ENCODE measurements at regions not wholly inside any gene's neighbourhood (a gene's known extent, or its start where the extent isn't known, plus 50 kb on each side); places are given as distances from the start of the nearest gene placed in this dataset.

DNA sequence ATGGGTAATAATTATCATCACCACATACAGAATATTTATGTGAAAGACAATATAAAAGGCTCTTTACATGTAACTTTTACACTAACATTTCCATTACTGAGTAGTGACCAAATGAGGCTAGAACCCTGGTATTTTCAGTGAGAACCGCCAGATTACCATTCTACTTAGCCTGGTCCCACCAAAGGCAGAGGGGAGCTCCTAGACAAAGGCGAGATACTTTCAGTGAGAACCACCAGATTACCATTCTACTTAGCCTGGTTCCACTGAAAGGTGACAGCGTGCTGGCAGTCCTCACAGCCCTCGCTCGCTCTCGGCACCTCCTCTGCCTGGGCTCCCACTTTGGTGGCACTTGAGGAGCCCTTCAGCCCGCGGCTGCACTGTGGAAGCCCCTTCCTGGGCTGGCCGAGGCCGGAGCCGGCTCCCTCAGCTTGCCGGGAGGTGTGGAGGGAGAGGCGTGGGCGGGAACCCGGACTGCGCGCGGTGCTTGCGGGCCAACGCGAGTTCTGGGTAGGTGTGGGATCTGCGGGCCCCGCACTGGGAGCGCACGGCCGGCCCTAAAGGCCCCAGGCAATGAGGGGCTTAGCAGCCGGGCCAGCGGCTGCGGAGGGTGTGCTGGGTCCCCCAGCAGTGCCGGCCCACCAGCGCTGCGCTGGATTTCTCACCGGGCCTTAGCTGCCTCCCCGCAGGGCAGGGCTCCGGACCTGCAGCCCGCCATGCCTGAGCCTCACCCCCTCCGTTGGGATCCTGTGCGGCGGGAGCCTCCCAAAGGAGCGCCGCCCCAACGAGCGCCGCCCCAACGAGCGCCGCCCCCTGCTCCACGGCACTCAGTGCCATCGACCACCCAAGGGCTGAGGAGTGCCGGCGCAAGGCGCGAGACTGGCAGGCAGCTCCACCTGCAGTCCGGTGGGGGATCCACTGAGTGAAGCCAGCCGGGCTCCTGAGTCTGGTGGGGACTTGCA, 1276.1 kb downstream of the PCDH7 start:
- intact Hi-C loops (cut with DNase I) = no loop called here

GRCh38 chr4:31998807-31999206, 1278.6 kb downstream of the PCDH7 start:
- intact Hi-C loops (cut with DNase I) = no loop called here
- DNase-seq = no peak

More for the DNA sequence above, 1276.1 kb downstream of the PCDH7 start:
- no peak for DNase-seq

- no peak for DNase-seq
- intact Hi-C loops (cut with DNase I) = no loop called here
These were observed 1279.7 kb downstream of the PCDH7 start for GRCh38 chr4:31999848-32000247.

- intact Hi-C loops (cut with DNase I) = no loop called here
- no peak for DNase-seq
These were observed 1280.8 kb downstream of the PCDH7 start for GRCh38 chr4:32000846-32001488.

GRCh38 chr4:32002037-32002747, 1282.0 kb downstream of the PCDH7 start:
- intact Hi-C loops (cut with DNase I) = no loop called here
- no peak for DNase-seq

DNA sequence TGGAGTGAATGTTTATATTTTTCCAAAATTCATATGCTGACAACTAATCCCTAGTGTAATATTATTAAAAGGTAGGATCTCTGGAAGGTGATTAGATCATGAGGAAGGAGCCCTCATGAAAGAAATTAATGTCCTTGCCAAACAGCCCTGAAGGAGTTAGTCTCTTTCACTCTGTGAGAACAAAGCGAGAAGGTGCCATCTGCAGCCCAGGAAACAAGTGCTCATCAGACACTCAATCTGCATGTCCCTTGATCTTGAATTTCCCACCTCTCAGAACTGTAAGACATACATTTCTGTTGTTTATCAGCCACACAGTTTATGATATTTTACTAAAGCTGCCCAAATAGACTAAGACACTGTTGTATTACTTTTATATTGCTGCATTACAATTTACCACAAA, 1283.4 kb downstream of the PCDH7 start:
- no peak for DNase-seq
- intact Hi-C loops (cut with DNase I) = no loop called here

GRCh38 chr4:32010221-32010620, 1290.1 kb downstream of the PCDH7 start:
- no peak for DNase-seq
- intact Hi-C loops (cut with DNase I) = no loop called here

DNA sequence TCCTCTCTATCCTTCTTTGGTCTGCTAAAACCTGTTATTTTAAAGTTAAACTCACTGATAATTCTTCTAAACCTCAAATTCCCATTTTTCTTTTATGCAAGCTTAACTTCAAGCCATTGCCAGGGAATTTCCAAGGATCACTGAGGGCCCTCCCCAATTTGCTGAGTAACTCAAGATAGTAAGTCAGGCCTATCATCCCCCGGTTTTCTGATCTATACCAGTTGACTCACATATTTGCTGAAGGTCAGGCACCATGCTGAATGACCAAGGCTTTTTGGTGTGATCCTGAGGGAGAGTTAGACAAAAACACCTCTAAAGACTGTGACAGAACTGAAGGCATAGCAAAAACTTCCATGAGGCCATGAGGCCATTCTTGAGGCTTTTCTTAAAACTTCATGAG, 1301.9 kb downstream of the PCDH7 start:
- intact Hi-C loops (cut with DNase I) = no loop called here
- DNase-seq = no peak

- no peak for DNase-seq
- intact Hi-C loops (cut with DNase I) = no loop called here
These were observed 1305.8 kb downstream of the PCDH7 start for GRCh38 chr4:32025851-32026459.

GRCh38 chr4:32030406-32030805, 1310.2 kb downstream of the PCDH7 start:
- no peak for DNase-seq
- intact Hi-C loops (cut with DNase I) = no loop called here

DNA sequence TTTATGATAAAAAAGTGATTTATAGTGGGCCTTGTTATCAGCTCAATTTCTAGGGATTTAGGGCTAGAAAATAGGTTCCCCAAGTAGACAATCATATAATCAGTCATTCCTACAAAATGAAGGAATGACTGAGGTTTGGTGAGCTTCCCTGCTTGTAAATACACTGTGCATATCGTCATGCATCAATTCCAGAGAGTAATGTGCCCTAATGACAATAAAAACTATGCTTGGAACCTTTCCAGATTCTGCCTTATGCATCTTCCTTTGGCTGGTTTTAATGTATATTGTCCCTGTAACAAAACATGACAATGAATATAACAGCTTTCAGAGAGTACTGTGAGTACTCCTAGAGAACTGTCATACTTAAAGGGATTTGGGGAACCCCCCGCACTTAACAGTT, 1310.9 kb downstream of the PCDH7 start:
- intact Hi-C loops (cut with DNase I) = no loop called here
- DNase-seq = no peak

- no peak for DNase-seq
- intact Hi-C loops (cut with DNase I) = no loop called here
These were observed 1312.0 kb downstream of the PCDH7 start for GRCh38 chr4:32032136-32032672.

DNA sequence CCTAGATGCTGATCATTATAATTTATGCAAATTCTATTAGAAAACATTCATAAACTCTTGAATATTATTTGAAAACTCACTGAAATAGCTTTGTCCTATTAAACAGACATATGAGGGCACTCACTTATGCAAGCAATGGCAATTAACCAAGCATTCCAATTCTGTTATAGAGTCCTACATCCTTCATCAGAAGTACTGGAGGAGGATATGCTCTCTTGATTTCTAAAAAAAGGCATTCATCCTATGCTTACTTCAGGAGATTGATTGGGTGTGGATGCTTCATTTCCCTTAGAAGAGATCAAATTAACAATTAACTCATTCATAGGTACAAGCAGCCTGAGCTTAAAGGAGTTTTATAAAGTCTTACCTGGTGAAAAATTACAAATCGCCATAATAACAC, 1317.2 kb downstream of the PCDH7 start:
- DNase-seq = no peak
- intact Hi-C loops (cut with DNase I) = no loop called here

GRCh38 chr4:32042486-32043247, 1322.5 kb downstream of the PCDH7 start:
- DNase-seq = no peak
- intact Hi-C loops (cut with DNase I) = no loop called here

DNA sequence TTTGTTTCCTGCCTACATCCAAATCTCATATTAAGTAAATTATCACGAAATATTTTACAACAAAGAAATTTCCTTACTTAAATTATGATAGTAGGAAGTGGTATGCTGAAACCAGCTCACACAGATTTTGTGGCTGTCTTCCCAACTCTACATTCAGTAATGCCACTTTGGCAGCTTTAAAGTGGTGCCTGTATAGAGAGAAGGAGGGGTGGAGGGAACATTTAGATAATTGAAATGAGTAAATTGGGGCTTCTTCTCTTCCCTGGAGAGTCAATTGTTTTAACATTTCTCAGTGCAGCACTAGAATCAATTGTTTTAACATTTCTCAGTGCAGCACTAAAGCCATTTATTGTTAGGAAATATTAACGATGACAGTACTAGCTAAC, 1323.1 kb downstream of the PCDH7 start:
- intact Hi-C loops (cut with DNase I) = no loop called here
- no peak for DNase-seq

DNA sequence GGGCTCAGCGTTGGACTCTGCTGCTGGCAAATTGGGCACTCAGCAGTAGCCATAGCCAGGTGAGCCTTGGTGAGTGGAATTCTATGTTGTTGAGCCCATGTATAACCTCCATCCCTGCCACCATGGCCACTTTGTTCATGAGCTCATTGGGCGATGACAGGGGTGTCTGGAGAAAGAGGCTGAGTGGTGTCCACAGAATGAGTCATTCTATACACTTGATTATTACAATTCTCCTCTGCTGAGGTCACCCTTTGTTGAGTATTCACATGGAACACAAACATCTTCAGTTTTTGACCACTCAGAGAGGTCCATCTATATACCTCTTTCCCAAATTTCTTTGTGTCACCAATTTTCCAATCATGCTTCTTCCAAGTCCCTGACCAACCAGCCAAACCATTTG, 1341.7 kb downstream of the PCDH7 start:
- no peak for DNase-seq
- intact Hi-C loops (cut with DNase I) = no loop called here

DNA sequence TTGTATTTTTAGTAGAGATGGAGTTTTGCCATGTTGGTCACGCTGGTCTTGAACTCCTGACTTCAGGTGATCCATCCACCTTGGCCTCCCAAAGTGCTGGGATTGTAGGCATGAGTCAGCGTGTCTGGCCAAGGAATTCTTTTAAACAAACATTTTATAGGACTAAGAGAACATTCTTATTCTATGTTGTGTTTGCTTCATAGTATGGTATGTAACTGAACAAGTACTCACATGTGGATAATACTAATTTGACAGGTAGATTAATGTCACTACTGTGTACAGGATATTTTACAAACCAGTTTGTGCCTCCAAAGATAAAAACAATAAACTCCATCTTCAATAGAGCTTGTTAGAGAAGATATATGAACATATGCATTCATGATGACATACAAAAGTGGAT, 1353.4 kb downstream of the PCDH7 start:
- DNase-seq = no peak
- intact Hi-C loops (cut with DNase I) = no loop called here

DNA sequence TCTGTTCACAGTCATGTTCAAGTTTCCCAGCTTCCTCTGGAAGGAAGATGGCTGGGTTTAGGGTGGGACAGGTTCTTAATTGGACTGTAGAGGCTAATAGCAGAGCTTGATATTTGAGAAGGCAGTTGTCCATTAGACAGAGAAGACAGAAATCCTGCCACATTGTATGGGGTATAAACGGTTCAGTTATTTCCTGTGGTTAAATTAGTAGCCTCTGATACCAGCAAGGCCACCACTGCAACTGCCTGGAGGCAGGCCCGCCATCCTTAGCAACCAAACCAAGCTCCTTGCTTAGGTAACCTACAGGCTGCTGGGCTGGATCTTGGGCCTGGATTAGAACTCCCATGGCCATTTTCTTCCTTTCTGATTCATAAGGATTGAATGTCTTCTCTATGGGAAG, 1367.0 kb downstream of the PCDH7 start:
- intact Hi-C loops (cut with DNase I) = no loop called here
- DNase-seq = no peak

DNA sequence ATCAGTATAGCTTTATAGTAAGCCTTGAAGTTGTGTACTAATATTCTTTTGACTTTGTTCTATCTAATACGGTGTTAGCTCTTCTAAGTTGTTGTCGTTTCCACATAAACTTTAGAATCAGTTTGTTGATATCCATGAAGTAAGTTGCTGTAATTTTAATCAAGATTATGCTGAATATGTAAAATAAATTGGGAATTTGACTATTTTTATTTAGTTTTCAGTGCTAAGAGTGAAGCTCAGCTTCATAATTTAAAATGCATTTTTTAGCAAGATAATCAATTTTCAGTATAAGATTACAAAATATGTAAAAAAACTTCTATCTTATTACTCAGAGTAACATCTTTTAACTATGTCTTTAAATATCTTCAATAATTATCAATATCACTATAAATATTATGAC, 1374.8 kb downstream of the PCDH7 start:
- DNase-seq = no peak
- intact Hi-C loops (cut with DNase I) = no loop called here
